HFFc6 (cell line): ENCODE measurements at regions not wholly inside any gene's neighbourhood (a gene's known extent, or its start where the extent isn't known, plus 50 kb on each side); places are given as distances from the start of the nearest gene placed in this dataset.

Experiments
- DNase-seq: peaks from one replicate; pipeline ENCODE4 v3.0.0-alpha.2; 2018
- H3K27ac Mint-ChIP-seq: 2 replicates; pipeline ENCODE4 v1.8.0; 2020; ENCODE audit warnings: mild to moderate bottlenecking, mixed read lengths
- H3K27me3 Mint-ChIP-seq: 2 replicates; pipeline ENCODE4 v1.8.0; 2021; ENCODE audit warnings: mild to moderate bottlenecking, moderate library complexity, mixed read lengths; ENCODE audit not compliant: insufficient read depth
- H3K36me3 Mint-ChIP-seq: 2 replicates; pipeline ENCODE4 v1.8.0; 2021; ENCODE audit warnings: low read depth, mixed read lengths
- H3K4me1 Mint-ChIP-seq: 2 replicates; pipeline ENCODE4 v1.8.0; 2020; ENCODE audit warnings: low read depth, mixed read lengths
- H3K4me3 Mint-ChIP-seq: 2 replicates; pipeline ENCODE4 v1.8.0; 2020; ENCODE audit warnings: mild to moderate bottlenecking, moderate library complexity, mixed read lengths
- H3K9me3 Mint-ChIP-seq: 2 replicates; pipeline ENCODE4 v1.8.0; 2020; ENCODE audit warnings: mild to moderate bottlenecking, mixed read lengths
- CTCF ChIP-seq: fragments of 200-600 bp; sonication (generic); IDR thresholded peaks from 2 replicates; pipeline ENCODE4 v1.5.0; 2021; ENCODE audit warnings: antibody characterized with exemption, mild to moderate bottlenecking

- Mint-ChIP-seq H3K9me3 (no peaks in the 10 kb centered on the region), H3K4me3 (no peak overlapping the region), H3K4me1 (peaks cover 9% of the 10 kb centered on the region), H3K36me3 (no peaks in the 10 kb centered on the region), H3K27ac (no peak overlapping the region), H3K27me3 (no peaks in the 10 kb centered on the region)
- no peak for TF ChIP-seq CTCF
- DNase-seq: no peak
These were observed 597.7 kb downstream of the BNC2 start for GRCh38 chr9:16272776-16273175.

GRCh38 chr9:16275795-16276624 is 594.5 kb downstream of the BNC2 start:
- Mint-ChIP-seq H3K4me3 (no peak overlapping the region), H3K27me3 (no peaks in the 10 kb centered on the region; the same call in 1 of the 2 replicates), H3K9me3 (no peaks in the 10 kb centered on the region), H3K4me1 (no peaks in the 10 kb centered on the region), H3K36me3 (no peaks in the 10 kb centered on the region), H3K27ac (no peak overlapping the region)
- TF ChIP-seq CTCF: no peak
- no peak for DNase-seq

- no peaks in the 10 kb centered on the region for H3K36me3 Mint-ChIP-seq
- no peak overlapping the region for H3K27ac Mint-ChIP-seq
- no peaks in the 10 kb centered on the region; the same call in 1 of the 2 replicates for H3K27me3 Mint-ChIP-seq
- no peak overlapping the region for H3K4me3 Mint-ChIP-seq
- no peak for DNase-seq
- no peaks in the 10 kb centered on the region for H3K9me3 Mint-ChIP-seq
- peaks cover 3% of the 10 kb centered on the region for H3K4me1 Mint-ChIP-seq
- TF ChIP-seq CTCF: no peak
These were observed 593.6 kb downstream of the BNC2 start for GRCh38 chr9:16276866-16277265.

GRCh38 chr9:16277471-16277960 is 593.0 kb downstream of the BNC2 start:
- H3K27ac Mint-ChIP-seq: no peak overlapping the region
- H3K4me3 Mint-ChIP-seq: no peak overlapping the region
- no peaks in the 10 kb centered on the region for H3K36me3 Mint-ChIP-seq
- DNase-seq: no peak
- H3K27me3 Mint-ChIP-seq: no peaks in the 10 kb centered on the region; the same call in 1 of the 2 replicates
- no peak for TF ChIP-seq CTCF
- H3K9me3 Mint-ChIP-seq: no peaks in the 10 kb centered on the region
- peaks cover 9% of the 10 kb centered on the region for H3K4me1 Mint-ChIP-seq

- Mint-ChIP-seq H3K36me3 (no peaks in the 10 kb centered on the region), H3K27me3 (peaks cover 2% of the 10 kb centered on the region)
- no peak for DNase-seq
These were observed 592.0 kb downstream of the BNC2 start for GRCh38 chr9:16278326-16278999.

More at GRCh38 chr9:16278326-16278999, 592.0 kb downstream of the BNC2 start:
- Mint-ChIP-seq H3K27ac (no peak overlapping the region), H3K4me1 (peaks cover 15% of the 10 kb centered on the region), H3K4me3 (no peak overlapping the region), H3K9me3 (no peaks in the 10 kb centered on the region)
- no peak for TF ChIP-seq CTCF
